HG03175 (cell line): ENCODE measurements at regions not wholly inside any gene's neighbourhood (a gene's known extent, or its start where the extent isn't known, plus 50 kb on each side); places are given as distances from the start of the nearest gene placed in this dataset.
"Not testable (repeated sequence)": the region's sequence is repeated elsewhere in the genome, so short reads cannot be mapped to it uniquely, and the experiment has no call there.

Experiments
- ATAC-seq: cut with Tn5 transposase; IDR thresholded peaks from one replicate; pipeline ENCODE4 v1.9.1; 2021; ENCODE audit warnings: mild to moderate bottlenecking, moderate library complexity; ENCODE audit not compliant: unreplicated experiment

GRCh38 chr14:54251356-54251755, 145.5 kb upstream of the CDKN3 start:
- ATAC-seq, result no peak

GRCh38 chr14:54252072-54252730, 144.6 kb upstream of the CDKN3 start:
- no peak for ATAC-seq

DNA sequence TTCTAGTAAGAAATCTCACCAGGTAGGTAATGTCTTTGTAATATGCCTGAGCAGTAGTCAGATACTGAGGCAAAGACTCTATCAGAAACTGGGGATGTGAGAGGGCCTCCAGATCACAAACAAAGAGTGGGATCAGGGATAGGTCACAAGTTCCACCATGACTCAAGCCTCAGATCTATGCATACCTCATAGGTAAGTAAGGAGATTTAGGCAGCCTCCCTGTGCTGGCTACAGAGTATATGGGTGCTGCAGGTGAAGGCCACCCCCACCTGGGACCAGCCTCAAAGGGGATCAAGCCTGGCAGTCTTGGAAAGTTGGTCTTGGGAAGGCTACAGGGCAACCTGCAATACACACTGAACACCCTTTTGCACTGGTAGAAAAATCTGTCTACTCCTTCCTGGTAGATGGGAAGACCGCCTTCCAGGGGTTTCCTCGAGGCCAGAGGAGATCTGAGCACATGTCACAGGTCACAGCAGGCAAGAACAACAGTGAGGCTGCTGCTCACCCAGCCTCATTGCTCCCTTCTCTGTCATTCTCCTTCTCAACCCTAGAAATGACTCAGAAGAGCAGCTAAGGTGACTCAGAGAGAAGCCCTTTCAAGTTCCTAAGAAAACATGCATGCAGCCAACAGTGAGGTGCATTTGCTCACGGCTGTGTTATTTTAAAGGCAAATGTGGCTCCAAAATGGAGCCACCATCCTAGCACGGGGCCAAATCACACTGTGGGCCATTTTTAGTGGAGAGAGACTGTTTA, 143.4 kb upstream of the CDKN3 start:
- ATAC-seq, result no peak

DNA sequence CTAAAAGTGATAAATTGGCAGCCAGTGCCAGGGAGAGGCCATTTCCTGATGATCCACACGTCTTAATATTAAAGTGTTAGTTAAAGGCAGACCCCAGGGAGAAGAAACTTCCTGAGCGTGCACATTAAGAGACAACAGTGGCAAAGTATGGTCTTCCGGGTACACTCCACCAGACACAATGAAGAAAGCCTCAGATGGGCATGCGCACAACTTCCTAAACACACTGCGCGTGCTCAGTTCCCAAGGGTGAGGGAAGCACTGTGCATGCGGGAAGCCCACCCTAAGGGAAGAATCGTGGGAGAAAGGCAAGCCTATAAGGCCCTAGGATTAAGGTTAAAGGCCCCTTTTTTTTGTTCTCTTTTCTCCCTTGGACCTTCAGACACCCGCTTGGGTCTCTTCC, 140.7 kb upstream of the CDKN3 start:
- ATAC-seq, result no peak

DNA sequence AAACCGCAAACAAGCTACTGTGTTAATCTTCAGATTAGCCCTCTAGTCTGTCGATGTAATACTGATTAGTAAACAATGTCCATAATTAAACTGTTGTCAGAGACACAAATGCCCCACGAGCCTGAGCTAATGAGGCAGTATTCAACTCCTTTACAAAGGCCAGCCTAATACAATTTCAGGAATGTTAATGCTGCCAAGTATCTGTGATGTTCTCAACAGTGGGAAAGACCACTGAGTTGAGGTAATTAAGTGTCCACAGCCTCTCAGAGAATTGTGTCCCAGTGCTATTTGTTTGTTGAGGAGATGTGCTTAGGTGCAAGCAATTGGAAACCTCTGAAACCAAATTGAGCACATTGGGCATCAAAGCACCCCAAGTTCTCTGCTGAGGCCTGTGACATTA, 139.4 kb upstream of the CDKN3 start:
- ATAC-seq, result no peak

DNA sequence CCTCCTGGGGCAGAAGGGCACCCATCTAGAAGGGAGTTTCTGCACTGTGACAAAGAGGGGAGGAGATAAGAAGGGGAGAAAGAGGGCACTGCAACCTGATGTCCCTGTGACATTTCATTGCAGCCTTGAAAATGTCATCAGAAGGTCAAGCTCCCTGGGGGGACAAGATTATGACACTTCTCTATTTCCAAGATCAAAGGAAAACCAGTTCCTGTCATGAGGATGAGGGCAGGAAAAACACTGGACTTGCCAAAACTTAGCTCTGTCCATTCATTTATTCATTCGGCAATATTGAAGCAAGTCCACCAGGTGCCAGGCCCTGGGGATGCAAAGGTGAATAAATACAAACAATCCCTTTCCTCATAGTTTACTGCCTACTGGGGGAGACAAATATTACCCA, 138.4 kb upstream of the CDKN3 start:
- no peak for ATAC-seq

- ATAC-seq, result no peak
Measured at GRCh38 chr14:54259821-54260220, 137.0 kb upstream of the CDKN3 start.

DNA sequence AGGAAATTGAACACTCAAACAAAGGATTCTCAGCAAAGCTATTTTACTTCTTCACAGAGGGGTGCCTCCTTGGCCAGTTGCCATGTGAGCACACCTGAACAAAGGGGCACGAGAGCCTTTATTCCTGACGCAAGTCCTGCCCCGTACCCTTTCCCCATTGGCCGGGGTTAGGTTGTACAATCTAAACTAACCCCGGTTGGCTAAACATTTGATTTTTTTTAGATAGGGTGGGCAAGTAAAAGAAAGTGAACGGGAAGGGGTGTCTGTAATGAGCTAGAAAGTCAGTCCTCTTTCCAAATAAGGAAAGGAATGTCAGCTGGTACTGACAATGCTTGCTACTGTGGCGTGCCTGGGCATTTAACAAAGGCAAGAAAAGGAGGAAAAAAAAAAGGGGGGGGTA, 135.5 kb upstream of the CDKN3 start:
- ATAC-seq, result no peak

- ATAC-seq, result not testable (repeated sequence)
Measured at GRCh38 chr14:54266616-54267015, 130.2 kb upstream of the CDKN3 start.

DNA sequence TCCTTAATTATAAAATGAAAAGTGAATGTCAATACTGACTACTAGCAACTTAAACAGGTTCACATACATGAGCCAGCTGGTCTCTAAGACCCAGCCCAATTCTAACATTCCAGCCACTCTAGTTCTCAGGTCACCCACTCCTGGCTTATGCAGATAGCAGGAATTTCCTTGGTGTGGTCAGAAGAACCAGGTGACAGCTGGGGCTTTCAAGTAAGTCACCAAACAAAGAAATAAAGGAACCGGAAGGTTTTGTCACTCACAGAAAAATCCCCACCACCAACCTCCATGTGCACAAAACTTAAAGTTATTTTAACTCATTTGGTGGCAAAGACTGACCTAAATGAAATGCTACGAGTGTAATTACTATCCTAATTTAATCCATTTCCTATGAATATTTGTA, 129.6 kb upstream of the CDKN3 start:
- peak; percentile 65 for ATAC-seq

- no peak for ATAC-seq
Measured at GRCh38 chr14:54275997-54276725, 120.6 kb upstream of the CDKN3 start.

DNA sequence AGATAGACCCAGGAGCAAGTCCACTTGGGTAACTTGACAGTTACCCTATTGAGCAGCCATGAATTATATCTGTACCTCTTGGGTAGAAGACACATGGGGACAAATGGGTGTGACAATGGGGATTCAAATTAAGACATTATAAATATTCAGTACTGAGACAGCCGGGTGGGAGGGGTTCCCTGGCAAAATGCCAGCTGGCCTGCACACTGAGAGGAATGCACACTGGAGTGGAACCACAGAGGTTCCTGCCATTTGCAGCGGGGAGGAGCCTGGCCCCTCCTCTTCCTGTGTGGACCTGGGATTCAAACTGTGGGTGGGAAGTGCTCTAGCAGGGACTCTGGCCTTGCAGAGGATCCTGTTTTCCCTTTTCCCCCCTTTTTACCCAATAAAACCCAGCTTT, 118.7 kb upstream of the CDKN3 start:
- ATAC-seq, result no peak

GRCh38 chr14:54278665-54279295, 118.0 kb upstream of the CDKN3 start:
- no peak for ATAC-seq

GRCh38 chr14:54282849-54283248, 114.0 kb upstream of the CDKN3 start:
- ATAC-seq, result no peak

- ATAC-seq, result no peak
Measured at GRCh38 chr14:54285030-54285429, 111.8 kb upstream of the CDKN3 start.

DNA sequence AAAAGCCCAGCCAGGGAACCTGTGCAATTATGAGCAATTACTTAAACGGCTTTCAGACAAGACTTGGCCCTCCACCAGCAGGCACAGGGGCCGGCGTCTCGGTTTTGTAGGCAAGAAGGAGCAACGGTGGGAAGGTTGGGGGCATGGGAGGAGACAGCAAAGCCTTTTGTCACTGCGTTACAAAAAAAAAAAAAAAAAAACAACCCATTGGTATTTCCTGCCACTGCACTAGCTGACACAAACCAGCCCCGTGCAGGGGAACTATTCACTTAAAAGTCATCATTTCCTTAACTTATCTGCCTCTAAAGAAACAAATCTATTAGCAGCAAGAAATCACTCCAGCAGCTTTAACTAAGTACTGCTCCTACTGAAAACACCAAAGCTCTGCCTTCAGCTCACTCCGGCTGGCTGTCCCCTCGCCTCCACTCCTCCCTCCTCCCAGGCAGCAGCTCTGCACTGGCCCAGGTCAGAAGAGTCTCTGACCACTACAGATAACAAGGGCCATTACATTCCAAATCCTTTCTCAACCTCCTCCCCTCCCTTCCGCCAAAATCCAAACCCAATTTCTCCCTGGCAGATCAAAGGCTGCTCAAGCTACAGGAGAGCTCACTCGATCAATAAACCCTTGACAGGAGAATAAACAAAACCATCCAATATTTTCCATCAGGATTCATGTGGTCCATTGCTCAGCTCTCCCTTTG, 105.2 kb upstream of the CDKN3 start:
- ATAC-seq, result no peak

DNA sequence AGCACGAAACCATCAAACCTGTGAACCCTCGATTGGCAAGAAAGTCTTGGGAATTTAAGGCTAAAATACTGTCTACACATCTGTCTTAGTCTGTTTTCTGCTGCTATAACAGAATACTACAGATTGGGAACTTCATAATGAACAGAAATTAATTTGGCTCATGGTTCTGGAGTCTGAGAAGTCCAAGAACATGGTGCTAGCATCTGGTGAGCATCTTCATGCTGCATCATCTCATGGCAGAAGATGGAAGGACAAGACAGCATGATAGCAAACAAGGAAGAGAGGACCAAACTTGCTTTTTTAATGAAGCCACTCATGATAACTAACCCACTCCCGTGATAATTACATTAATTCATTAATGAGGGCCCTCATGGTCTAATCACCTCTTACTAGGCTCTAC, 102.0 kb upstream of the CDKN3 start:
- no peak for ATAC-seq

DNA sequence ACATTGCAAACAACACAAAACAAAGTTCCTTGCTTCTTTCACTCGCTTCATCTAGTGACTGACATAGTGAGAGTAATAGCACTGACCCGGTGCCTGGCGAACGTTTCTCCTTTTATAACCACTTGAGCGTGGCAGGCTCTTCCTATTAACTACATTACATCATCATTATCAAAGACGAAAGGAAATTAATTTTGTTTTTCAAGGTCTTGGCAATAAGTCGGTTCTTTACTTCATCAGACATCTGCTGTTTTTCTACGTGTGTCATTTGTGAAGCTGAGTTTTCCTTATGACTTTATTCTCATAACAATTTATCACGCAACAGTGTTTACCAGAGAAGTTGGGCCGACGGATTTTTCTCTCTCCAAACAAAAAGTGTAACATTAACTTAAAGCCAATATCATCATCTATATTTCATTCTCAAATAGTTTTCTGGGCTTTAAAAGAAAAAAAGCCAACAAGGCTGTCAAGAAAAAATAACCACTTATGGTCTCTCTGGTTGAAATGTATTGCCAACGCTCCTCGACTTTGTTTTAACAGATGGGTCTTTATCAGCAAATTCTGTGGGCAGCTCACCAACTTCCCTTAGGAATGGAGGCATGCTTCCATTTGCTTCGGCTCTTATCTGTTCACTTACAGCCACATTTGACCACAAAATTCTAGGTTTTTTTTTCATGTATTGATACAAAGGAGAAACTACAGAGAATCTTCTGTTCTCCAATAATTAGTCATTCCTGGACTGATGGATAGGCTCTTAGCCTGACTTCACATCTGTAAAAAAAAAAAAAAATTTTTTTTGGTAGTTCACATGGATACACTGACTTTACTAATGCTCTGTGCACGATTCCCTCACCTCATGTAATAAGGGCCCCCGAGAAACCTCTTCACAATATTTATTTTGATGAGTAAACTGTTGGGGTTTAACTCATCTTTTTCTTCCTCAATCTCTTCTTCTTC, 97.1 kb upstream of the CDKN3 start:
- no peak for ATAC-seq

GRCh38 chr14:54300881-54301280, 95.9 kb upstream of the CDKN3 start:
- no peak for ATAC-seq

DNA sequence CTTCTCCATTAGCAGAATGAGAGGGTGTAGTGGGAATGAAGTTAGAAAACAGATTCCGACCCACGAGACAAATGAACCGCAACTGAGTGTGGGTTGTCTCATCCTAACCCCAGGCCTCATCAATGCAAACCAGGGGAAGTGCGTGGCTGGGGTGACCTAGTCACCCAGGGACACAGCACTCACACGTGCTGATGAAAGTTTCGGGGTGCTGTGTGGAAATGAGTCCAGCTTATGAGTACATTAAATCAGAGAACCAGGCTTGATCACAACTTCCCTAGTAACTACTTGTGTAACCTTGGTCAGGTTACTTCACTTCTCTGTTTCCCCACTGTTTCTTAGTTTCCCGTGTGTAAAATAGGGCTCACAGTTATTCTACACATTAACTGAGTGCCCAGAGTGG, 95.4 kb upstream of the CDKN3 start:
- no peak for ATAC-seq
